ENCODE measurements at regions not wholly inside any gene's neighbourhood (a gene's known extent, or its start where the extent isn't known, plus 50 kb on each side); places are given as distances from the start of the nearest gene placed in this dataset.

- no peak for TF ChIP-seq POLR2A (IDR thresholded peaks at IDR 0.05)
- TF ChIP-seq, protein P1, sequence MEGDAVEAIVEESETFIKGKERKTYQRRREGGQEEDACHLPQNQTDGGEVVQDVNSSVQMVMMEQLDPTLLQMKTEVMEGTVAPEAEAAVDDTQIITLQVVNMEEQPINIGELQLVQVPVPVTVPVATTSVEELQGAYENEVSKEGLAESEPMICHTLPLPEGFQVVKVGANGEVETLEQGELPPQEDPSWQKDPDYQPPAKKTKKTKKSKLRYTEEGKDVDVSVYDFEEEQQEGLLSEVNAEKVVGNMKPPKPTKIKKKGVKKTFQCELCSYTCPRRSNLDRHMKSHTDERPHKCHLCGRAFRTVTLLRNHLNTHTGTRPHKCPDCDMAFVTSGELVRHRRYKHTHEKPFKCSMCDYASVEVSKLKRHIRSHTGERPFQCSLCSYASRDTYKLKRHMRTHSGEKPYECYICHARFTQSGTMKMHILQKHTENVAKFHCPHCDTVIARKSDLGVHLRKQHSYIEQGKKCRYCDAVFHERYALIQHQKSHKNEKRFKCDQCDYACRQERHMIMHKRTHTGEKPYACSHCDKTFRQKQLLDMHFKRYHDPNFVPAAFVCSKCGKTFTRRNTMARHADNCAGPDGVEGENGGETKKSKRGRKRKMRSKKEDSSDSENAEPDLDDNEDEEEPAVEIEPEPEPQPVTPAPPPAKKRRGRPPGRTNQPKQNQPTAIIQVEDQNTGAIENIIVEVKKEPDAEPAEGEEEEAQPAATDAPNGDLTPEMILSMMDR (IDR thresholded peaks at IDR 0.05), result no peak
Measured at GRCh38 chr11:134889832-134890231, 477.8 kb upstream of the B3GAT1 start.

Data from adrenal gland (tissue), 5 donors.